Suprapubic skin (tissue), 3 donors: ENCODE measurements at regions not wholly inside any gene's neighbourhood (a gene's known extent, or its start where the extent isn't known, plus 50 kb on each side); places are given as distances from the start of the nearest gene placed in this dataset.

Source experiments
- EP300 ChIP-seq: sonication (generic); formaldehyde crosslinking; IDR thresholded peaks from one replicate; pipeline ENCODE4 v1.6.1; 2017; ENCODE audit warnings: antibody characterized with exemption
- POLR2A ChIP-seq, 2 donors: fragments of 450-650 bp; IDR thresholded peaks; one replicate each; pipeline ENCODE4 v1.6.1; 2017; ENCODE audit warnings: antibody characterized with exemption in 2 of 2, mild to moderate bottlenecking in 2 of 2, moderate library complexity in 2 of 2
- TF ChIP-seq, protein P1 (sequence below), 2 donors: fragments of 200-600 bp in 1 of 2; fragments of 450-650 bp in 1 of 2; sonication (generic) in 1 of 2; IDR thresholded peaks; one replicate each; pipeline ENCODE4 v1.5.1; 2016 to 2019; ENCODE audit warnings: antibody characterized with exemption in 2 of 2, mild to moderate bottlenecking in 1 of 2, moderate library complexity in 1 of 2

DNA sequence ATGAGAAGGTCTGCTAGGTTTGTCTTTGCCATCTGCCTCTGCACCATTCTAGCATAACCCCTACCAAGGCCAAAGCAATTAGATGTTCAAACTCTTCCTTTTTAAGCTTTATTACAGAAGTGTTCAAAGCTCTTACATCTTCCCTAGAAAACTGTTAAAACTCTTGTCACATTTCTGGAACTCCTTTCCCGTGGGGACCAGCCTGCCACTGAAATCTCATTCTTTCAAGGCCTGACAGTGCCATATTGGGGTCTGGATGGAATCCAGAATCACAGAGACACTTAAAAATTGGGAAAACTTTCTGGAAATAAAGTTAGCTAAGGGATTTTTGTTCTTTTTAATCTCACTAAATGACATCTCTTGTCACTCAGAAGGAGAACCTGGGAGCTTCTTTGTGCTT lies 153.8 kb upstream of the SLCO3A1 start:
- TF ChIP-seq EP300 (no peak), POLR2A (IDR thresholded peaks at IDR 0.05) (no peak)
- TF ChIP-seq, protein P1, sequence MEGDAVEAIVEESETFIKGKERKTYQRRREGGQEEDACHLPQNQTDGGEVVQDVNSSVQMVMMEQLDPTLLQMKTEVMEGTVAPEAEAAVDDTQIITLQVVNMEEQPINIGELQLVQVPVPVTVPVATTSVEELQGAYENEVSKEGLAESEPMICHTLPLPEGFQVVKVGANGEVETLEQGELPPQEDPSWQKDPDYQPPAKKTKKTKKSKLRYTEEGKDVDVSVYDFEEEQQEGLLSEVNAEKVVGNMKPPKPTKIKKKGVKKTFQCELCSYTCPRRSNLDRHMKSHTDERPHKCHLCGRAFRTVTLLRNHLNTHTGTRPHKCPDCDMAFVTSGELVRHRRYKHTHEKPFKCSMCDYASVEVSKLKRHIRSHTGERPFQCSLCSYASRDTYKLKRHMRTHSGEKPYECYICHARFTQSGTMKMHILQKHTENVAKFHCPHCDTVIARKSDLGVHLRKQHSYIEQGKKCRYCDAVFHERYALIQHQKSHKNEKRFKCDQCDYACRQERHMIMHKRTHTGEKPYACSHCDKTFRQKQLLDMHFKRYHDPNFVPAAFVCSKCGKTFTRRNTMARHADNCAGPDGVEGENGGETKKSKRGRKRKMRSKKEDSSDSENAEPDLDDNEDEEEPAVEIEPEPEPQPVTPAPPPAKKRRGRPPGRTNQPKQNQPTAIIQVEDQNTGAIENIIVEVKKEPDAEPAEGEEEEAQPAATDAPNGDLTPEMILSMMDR (IDR thresholded peaks at IDR 0.05) = no peak
